Activated T-cell treated with anti-CD3 and anti-CD28 coated beads, Interleukin-2, amount 50 U/mL, for 4 hours (primary cell): ENCODE measurements at regions not wholly inside any gene's neighbourhood (a gene's known extent, or its start where the extent isn't known, plus 50 kb on each side); places are given as distances from the start of the nearest gene placed in this dataset.
A peak's percentile ranks its signal among the peaks of the same experiment; 100 is the strongest.

ENCODE experiments used
- ATAC-seq, 2 donors: fragments of 200-7000 bp; cut with Tn5 transposase; one replicate each; pipeline ENCODE4 v1.10.0; 2021
- DNase-seq: peaks from one replicate; pipeline ENCODE4 v3.0.0-alpha.2; 2020
- H3K27me3 Mint-ChIP-seq: one replicate; pipeline ENCODE4 v1.8.0; 2021; ENCODE audit warnings: low read depth, mixed read lengths
- H3K36me3 Mint-ChIP-seq: one replicate; pipeline ENCODE4 v1.8.0; 2022; ENCODE audit warnings: mixed read lengths; ENCODE audit not compliant: insufficient read depth
- H3K4me1 Mint-ChIP-seq: one replicate; pipeline ENCODE4 v1.8.0; 2021; ENCODE audit warnings: low read depth, mixed read lengths
- H3K4me3 Mint-ChIP-seq: one replicate; pipeline ENCODE4 v1.8.0; 2021; ENCODE audit warnings: mild to moderate bottlenecking, moderate library complexity, mixed read lengths
- H3K9me3 Mint-ChIP-seq: one replicate; pipeline ENCODE4 v1.8.0; 2021; ENCODE audit warnings: mixed read lengths

GRCh38 chr6:139625998-139626975 lies 251.8 kb upstream of the CITED2 start:
- ATAC-seq: no peak
- no peak overlapping the region for H3K4me3 Mint-ChIP-seq
- H3K4me1 Mint-ChIP-seq: no peaks in the 10 kb centered on the region
- no peaks in the 10 kb centered on the region for H3K27me3 Mint-ChIP-seq
- H3K9me3 Mint-ChIP-seq: no peaks in the 10 kb centered on the region
- DNase-seq: no peak
- H3K36me3 Mint-ChIP-seq: no peaks in the 10 kb centered on the region

GRCh38 chr6:139625081-139625939 lies 250.9 kb upstream of the CITED2 start:
- no peaks in the 10 kb centered on the region for H3K9me3 Mint-ChIP-seq
- no peaks in the 10 kb centered on the region for H3K27me3 Mint-ChIP-seq
- no peaks in the 10 kb centered on the region for H3K4me1 Mint-ChIP-seq
- H3K36me3 Mint-ChIP-seq: no peaks in the 10 kb centered on the region
- H3K4me3 Mint-ChIP-seq: no peak overlapping the region
- no peak for ATAC-seq
- DNase-seq: no peak

- H3K4me1 Mint-ChIP-seq: no peaks in the 10 kb centered on the region
- ATAC-seq (no peak), DNase-seq (no peak)
- no peaks in the 10 kb centered on the region for H3K27me3 Mint-ChIP-seq
- no peaks in the 10 kb centered on the region for H3K36me3 Mint-ChIP-seq
- no peak overlapping the region for H3K4me3 Mint-ChIP-seq
- H3K9me3 Mint-ChIP-seq: no peaks in the 10 kb centered on the region
Observed at GRCh38 chr6:139623372-139623771, 248.9 kb upstream of the CITED2 start.

- Mint-ChIP-seq H3K4me1 (no peaks in the 10 kb centered on the region), H3K27me3 (peaks cover 5% of the 10 kb centered on the region), H3K4me3 (no peak overlapping the region), H3K9me3 (no peaks in the 10 kb centered on the region), H3K36me3 (no peaks in the 10 kb centered on the region)
- DNase-seq (no peak), ATAC-seq (no peak)
Observed at GRCh38 chr6:139613496-139613895, 239.0 kb upstream of the CITED2 start.

GRCh38 chr6:139612135-139612465 lies 237.7 kb upstream of the CITED2 start:
- no peaks in the 10 kb centered on the region for H3K9me3 Mint-ChIP-seq
- H3K27me3 Mint-ChIP-seq: peaks cover 5% of the 10 kb centered on the region
- DNase-seq: no peak
- H3K4me1 Mint-ChIP-seq: no peaks in the 10 kb centered on the region
- no peak overlapping the region for H3K4me3 Mint-ChIP-seq
- ATAC-seq: no peak
- H3K36me3 Mint-ChIP-seq: no peaks in the 10 kb centered on the region

GRCh38 chr6:139611327-139612134 lies 237.1 kb upstream of the CITED2 start:
- Mint-ChIP-seq H3K4me1 (no peaks in the 10 kb centered on the region), H3K27me3 (peaks cover 4% of the 10 kb centered on the region), H3K9me3 (no peaks in the 10 kb centered on the region), H3K36me3 (no peaks in the 10 kb centered on the region), H3K4me3 (no peak overlapping the region)
- DNase-seq (no peak), ATAC-seq (no peak)

- DNase-seq: no peak
- peaks cover 3% of the 10 kb centered on the region for H3K27me3 Mint-ChIP-seq
- no peaks in the 10 kb centered on the region for H3K36me3 Mint-ChIP-seq
- ATAC-seq: no peak
- H3K9me3 Mint-ChIP-seq: no peaks in the 10 kb centered on the region
- no peak overlapping the region for H3K4me3 Mint-ChIP-seq
- no peaks in the 10 kb centered on the region for H3K4me1 Mint-ChIP-seq
Observed at GRCh38 chr6:139608466-139609261, 234.2 kb upstream of the CITED2 start.

GRCh38 chr6:139605350-139605749 lies 230.9 kb upstream of the CITED2 start:
- H3K9me3 Mint-ChIP-seq: no peaks in the 10 kb centered on the region
- H3K4me1 Mint-ChIP-seq: peaks cover 4% of the 10 kb centered on the region
- DNase-seq: no peak
- H3K27me3 Mint-ChIP-seq: peaks cover 3% of the 10 kb centered on the region
- no peaks in the 10 kb centered on the region for H3K36me3 Mint-ChIP-seq
- H3K4me3 Mint-ChIP-seq: no peak overlapping the region
- ATAC-seq: no peak

GRCh38 chr6:139603581-139603980 lies 229.1 kb upstream of the CITED2 start:
- Mint-ChIP-seq H3K4me3 (no peak overlapping the region), H3K27me3 (peaks cover 3% of the 10 kb centered on the region), H3K36me3 (no peaks in the 10 kb centered on the region), H3K9me3 (no peaks in the 10 kb centered on the region), H3K4me1 (peaks cover 4% of the 10 kb centered on the region)
- ATAC-seq (no peak), DNase-seq (no peak)

GRCh38 chr6:139602577-139602976 lies 228.1 kb upstream of the CITED2 start:
- no peak overlapping the region for H3K4me3 Mint-ChIP-seq
- H3K4me1 Mint-ChIP-seq: peaks cover 4% of the 10 kb centered on the region
- H3K36me3 Mint-ChIP-seq: no peaks in the 10 kb centered on the region
- no peaks in the 10 kb centered on the region for H3K27me3 Mint-ChIP-seq
- DNase-seq (no peak), ATAC-seq (no peak)
- no peaks in the 10 kb centered on the region for H3K9me3 Mint-ChIP-seq

- H3K36me3 Mint-ChIP-seq: no peaks in the 10 kb centered on the region
- H3K9me3 Mint-ChIP-seq: no peaks in the 10 kb centered on the region
- H3K27me3 Mint-ChIP-seq: no peaks in the 10 kb centered on the region
- peaks cover 4% of the 10 kb centered on the region for H3K4me1 Mint-ChIP-seq
- H3K4me3 Mint-ChIP-seq: no peak overlapping the region
- DNase-seq (no peak), ATAC-seq (peak; percentile 69 to 89)
Observed at GRCh38 chr6:139600919-139601475, 226.5 kb upstream of the CITED2 start.

GRCh38 chr6:139600343-139600742 lies 225.9 kb upstream of the CITED2 start:
- H3K4me3 Mint-ChIP-seq: no peak overlapping the region
- no peaks in the 10 kb centered on the region for H3K9me3 Mint-ChIP-seq
- no peaks in the 10 kb centered on the region for H3K36me3 Mint-ChIP-seq
- H3K4me1 Mint-ChIP-seq: peaks cover 4% of the 10 kb centered on the region
- H3K27me3 Mint-ChIP-seq: no peaks in the 10 kb centered on the region
- no peak for DNase-seq
- ATAC-seq: no peak
